NCI-H2227 treated with DMSO at 0.1 percent for 48 hours (cell line): ENCODE measurements at regions not wholly inside any gene's neighbourhood (a gene's known extent, or its start where the extent isn't known, plus 50 kb on each side); places are given as distances from the start of the nearest gene placed in this dataset.

Source experiments
- DNase-seq: peaks from one replicate; lab custom pipeline; 2025; lab: John Stamatoyannopoulos, UW

DNA sequence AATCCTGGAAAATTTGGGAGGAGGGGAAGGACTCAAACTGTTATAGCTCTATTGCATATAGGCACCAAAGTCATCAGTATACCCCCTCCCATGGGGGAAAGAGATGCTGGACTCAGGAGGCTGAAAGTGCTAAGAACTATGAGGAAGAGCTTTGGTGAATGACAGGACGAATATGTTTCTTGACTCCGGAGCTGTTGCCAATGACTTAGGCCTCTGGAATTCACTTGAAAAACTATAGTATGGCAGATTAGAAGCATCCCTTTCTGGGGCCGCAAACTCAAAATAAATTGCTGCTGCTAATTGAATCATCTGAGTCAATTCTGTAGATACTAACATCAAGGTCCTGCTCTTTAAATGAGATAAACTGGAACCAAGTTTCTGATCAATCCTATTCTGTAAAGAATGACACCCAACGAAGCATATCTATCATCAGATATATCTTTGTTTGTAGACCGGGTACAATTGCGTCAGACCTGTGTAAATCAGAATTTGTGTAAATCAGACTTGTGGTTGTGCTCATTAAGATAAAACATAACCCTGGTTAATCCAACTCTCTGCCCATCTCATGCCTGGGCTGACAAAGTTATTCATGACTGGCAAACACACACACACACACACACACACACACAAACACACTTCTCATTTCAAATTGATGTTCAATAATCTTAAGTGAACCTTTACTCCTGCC, 1793.8 kb upstream of the PCDH20 start:
- no peak for DNase-seq

DNA sequence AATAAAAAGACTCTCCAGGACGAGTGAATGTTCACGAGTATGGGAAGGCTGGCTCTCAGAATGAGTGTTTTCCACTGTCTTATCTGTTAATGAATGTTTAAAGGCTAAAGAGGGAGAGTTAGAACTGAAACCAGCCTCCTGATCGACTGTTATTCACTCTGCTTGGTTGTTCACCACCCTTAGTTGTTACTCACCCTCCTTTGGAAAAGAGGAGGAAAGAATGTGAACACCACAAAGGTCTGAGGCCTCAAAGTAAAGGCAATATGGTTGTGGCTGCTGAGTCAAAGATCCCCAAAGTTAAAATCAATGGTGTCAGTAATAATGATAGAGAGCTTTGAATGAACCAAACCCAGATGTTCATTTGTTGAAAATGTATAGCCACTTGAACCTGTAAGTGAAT, 1793.2 kb upstream of the PCDH20 start:
- DNase-seq: no peak

DNA sequence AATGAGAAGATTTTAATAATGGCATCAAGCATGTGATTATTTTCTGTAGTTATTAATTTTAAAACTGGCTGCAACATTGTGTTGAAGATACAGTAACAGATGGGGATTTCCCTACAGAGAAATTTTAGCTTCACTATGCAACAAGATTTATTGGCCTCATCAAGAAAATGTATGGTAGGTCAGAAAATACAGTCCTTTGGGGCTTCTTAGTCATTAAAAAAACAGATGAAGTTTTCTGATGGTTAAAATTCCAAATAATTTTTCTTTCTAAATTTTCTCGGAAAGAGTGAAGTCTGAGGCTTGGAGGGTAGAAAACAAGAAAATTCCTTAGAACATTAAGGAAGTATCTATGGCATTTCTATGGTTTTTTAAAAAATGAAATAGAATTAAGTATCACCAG, 1790.8 kb upstream of the PCDH20 start:
- no peak for DNase-seq

DNA sequence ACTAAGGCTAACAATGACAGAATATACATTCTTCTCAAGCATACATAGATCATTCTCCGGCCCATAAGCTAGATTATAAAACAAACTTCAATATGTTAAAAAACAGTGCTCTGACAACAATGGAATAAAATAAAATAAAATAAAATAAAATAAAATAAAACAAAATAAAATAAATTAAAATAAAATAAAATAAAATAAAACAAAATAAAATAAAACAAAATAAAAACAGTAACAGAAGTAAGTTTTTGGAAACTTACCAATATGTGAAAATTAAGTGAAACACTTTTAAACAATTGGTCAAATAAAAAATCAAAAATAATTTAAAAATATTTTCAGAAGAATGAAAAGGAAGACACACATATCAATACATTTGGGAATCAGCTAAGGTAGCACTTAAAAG, 1785.8 kb upstream of the PCDH20 start:
- DNase-seq: no peak

DNA sequence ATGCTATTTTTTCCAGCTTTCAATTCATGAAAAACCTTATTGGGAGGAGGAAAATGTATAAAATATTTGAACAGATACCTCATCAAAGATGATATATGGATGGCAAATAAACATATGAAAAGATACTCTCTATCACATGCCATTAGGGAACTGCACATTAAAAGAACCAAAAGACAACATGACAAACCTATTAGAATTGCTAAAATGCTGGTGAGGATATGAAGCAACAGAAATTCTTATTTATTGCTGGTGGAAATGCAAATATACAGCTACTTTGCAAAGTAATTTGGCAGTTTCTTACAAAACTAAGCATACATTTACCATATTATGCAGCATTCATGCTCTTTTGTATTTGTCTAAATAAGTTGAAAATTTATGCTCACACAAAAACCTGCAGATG, 1783.9 kb upstream of the PCDH20 start:
- DNase-seq: no peak

DNA sequence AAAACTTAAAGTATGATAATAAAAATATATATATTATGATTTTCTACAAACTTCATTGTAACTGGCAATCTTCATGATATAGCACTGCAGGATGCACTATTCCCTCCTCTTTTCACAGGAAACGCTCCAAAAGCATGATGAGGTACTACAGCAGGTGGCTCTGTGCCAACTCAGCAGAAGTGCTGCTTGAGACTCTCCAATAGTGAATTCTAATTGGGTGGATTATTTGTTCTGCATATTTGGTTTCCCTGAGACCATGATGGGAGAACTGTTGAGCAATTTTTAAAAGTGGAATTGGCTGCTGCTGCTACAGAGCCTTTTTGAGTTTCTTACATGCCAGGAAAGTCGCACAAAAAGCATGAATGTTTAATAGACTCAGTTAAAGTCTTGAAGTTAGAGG, 1782.4 kb upstream of the PCDH20 start:
- no peak for DNase-seq

DNA sequence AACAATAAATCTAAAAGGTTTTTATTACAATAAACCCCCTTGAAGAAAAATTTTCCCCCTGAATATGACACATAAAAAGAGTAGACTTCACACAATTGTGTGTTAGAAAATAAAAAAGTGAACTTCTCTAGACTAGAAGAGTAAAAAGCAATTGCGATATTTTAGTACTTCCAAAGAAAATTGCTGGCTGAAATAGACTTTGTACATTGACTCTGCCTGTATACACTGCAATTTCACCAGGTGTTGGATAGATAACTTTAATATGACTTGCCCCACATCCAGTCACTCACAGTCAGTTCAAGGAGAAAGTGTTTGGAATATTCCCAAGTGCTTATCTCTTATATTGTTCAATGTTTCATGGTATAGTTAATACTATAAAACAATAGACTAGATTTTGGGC, 1780.1 kb upstream of the PCDH20 start:
- no peak for DNase-seq

DNA sequence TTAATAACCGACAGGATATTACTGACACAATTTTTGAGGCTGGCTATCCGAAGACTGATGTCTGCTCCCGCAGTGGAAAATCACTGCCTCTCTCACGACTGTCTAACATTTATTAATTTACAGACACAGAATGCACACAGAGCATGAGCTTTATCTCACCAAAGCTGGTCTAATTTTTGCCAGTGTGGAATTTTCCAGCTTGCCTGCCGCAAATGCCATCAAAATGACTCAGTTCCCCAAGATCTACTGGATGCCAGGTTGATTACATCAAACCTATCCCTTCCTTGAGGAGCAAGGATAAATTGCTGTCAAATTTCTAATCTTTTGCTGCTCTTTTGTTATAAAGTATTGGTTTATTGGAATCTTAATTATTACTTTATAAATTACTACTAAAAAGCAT, 1775.1 kb upstream of the PCDH20 start:
- DNase-seq: peak; percentile 62

DNA sequence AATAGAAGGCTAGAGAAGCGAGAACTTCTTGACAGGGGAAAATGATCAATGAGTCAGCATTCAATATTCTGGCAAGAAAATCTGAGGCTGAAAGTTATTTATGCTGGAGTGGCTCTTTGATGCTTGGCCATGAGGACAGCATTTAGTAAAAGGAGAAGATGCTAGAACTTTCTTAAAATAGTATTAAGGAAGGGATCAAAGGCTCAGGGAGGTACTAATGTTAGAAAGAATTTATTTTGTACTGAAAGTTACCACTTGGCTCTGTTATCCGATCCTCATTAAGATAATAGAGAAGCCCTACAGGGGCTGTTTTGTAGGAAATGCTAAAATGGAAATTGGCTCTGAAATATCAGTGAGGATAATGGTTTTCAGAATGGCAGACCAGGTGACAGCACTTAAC, 1774.6 kb upstream of the PCDH20 start:
- DNase-seq: peak; percentile 62

DNA sequence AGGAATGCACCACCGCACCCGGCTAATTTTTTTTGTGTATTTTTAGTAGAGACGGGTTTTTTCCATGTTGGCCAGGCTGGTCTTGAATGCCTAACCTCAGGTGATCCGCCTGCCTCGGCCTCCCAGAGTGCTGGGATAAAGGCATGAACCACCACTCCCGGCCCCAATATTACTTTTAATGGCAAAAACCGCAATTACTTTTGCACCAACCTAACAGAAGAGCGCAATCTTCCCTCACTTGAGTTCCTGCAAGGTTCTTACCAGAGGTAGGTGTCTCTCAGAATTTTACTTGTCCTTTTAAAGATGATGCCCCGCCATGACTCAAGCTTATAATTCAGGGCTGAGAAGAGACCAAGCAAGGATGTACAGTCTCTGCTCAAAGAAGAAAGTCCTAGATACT, 1774.1 kb upstream of the PCDH20 start:
- DNase-seq: no peak

DNA sequence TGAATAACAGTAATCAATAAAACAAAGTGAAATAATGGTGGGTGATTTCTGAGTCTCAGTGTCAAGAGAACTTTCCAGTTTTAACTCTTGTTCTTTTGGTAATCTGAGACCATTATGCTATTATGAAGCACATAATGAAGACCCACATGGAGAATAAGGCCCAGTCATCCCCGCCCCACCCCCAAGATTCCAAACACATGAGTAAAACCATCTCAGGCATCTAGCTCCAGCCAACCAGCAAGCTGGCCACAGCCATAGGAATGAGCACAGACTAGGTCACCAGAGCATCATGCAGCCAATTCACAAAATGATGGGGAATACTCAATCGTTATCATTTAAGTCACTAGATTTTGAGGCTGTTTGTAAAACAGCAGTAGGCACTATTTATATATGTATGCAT, 1769.0 kb upstream of the PCDH20 start:
- no peak for DNase-seq

DNA sequence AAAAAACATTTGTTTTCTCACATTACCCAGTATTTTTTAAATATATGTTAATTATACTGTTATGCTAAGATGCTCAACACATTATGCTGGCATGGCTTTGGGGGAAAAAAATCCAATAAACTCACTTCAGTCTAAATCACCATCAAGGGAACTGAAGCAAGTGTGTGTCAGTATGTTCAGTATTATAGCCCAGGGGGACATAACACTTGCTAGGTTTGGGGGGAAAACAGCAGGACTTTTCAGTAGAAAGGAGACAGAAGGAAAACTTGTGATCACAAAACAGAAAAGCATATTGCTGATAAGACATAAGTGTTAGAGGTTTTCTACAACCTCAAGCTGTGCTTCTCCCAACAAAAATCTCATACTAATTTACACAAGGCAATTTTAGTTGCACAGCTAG, 1759.9 kb upstream of the PCDH20 start:
- DNase-seq: no peak

DNA sequence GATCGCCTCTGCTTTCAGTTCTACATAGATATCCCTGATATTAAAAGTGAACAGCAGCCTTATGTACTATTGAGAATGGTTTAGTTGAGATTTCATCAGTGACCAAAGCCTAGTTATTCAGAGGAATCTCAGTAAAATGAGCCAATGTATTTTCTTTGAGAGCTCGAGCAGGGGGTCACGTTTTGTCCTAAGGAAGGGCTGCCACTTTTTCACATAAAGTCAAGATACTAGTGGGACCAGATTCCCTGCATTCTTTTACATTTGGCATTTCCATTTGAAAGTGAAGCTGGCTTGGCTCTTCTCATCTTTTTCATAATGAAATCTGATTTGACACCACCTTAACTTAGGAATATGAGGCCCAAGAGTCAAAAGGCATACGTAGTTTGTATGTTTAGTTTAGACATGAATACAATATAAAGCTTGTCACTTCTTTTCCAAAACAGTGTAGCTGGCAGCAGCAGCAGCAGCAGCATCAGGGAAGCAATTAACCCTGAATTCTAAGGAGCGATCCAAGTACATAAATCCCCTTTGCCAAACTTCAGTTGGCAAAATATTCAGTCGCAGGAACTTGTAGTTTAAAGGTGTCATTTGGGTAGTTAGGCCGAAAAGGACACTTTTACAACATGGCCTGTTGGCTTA, 1752.2 kb upstream of the PCDH20 start:
- no peak for DNase-seq

DNA sequence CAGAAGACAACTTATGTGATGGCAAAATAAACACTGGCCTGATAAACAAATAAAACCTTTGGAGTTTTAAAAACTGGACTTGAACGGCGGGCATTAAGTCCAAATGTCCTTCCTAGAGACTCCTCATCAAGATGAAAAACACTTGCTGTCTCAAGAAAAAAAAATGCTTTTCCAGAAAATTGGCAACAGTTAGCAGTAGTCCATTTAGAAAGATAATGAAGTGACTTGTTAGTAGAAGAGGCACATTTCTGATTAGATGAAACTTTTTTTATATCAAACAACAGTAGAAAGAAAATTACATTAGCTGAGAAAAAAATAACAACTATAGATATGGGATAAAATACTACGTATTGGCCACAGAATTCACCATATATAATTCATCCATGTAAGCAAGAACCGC, 1750.7 kb upstream of the PCDH20 start:
- DNase-seq: no peak

DNA sequence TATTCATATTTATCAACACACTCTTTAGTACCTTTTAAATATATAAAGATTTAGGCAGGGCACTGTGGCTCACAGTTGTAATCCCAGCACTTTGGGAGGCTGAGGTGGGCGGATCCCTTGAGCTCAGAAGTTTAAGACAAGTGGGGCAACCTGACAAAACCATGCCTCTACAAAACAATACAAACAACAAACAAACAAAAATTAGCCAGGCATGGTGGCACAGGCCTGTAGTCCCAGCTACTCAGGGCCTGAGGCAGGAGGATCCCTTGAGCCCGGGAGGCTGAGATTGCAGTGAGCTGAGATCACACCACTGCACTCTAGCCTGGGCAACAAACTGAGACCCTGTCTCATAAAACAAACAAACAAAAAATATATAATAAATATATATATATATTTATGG, 1748.3 kb upstream of the PCDH20 start:
- DNase-seq: no peak

DNA sequence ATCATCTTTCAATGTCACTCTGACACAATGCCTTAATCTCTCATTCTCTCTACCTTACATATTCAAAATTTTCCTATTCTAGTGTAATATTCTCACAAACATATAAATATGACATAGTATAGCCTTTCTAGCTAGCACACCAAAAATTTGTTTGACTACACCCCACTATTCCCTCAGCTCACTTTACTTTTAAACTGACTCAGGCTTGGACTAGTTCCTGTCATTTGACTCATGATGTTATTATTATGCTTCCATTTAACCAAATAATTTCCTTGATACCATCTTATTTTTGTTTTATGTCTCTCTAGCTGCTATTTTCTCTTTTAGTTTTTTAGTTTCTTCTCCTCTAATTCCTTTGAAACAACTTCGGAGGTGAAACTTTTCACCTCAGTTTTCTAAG, 1745.6 kb upstream of the PCDH20 start:
- DNase-seq: no peak

DNA sequence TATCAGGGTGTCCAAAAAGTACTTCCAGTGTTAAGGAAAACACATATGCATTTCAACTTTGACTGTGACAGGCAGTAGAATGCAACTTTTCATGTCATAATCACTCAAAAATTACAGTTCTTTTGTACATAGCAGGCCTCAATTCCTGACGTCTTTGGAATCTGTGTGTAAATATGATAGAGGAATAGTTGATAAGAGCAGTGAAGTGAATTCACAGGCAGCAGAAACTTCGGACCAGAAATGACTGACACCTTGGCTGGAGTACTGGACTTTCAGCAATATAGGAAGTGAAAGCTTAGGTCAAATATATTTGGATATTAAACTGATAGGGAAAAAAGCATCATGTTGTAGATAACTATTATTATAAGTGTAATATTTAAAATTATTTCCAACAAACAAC, 1741.2 kb upstream of the PCDH20 start:
- DNase-seq: no peak

DNA sequence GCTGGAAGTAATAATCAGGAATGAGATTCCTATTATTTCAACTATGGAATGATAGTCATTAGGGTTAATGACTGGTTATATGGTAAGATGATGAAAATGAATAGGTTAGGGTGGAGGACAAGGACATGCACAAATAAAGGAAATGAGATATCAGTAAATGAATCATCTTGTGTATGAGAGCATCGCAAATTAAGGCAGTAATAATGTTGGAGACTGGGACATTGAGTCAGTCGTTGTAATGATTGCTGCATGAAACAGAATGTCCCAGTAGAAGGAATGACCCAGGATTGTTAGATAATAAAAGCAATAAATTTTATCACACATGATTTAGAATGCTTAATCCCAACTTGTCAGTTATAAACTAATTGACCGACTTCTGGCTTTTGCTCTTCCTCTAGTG, 1733.7 kb upstream of the PCDH20 start:
- no peak for DNase-seq

DNA sequence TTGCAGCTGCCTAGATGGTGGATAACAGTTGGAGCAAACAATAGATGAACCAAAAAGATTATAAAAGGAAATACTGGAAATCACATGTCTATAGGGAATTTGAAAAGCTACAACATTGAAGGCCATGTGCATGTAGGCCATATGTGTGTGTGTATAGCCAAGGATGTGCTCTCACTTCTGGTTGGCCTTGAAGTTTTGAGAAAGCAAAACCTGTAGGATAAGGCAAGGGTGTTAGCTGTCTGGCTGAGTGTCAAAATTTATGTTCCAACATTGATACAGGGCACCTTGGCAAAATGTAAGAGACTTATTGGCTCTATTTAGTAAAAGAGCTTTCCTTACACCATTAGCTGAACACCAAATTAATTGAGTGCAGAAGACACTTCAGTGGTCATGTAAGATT, 1723.6 kb upstream of the PCDH20 start:
- no peak for DNase-seq

DNA sequence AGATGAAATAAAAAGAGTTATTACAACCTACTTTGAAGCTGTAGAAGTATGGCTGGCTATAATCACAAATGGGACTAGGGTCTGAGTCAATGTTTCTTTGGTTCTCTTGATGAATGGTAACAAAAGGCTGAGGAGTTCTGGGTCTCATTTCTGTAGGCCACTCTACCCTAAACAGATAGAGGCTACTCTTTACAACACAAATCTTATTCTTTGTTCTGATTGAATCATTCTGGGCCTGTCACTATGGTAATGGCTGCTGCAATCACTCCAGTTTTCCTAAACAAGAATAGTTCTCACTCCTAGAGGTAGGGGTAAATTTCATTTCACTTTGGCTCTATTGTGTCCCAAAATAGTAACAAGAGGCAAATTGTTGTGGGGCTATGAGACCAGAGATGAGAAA, 1714.3 kb upstream of the PCDH20 start:
- DNase-seq: no peak

DNA sequence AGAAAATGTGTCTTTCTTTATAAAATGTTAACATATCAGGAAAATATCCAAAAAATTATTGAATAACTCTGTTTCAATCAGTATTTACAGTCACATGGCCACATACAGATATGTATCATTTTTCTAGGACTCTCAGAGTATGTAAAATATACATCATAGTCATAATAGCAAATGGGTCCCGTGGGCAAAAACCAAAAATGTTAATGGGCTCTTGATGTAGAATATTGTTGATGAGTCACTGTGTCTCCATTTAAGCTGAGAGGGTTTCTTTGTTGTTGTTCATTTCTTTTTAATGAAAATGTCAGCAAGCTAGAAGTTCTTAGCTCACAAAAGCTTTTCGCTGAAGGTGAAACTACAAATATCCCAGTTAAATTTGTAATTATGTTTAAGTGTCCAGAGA, 1713.1 kb upstream of the PCDH20 start:
- no peak for DNase-seq

DNA sequence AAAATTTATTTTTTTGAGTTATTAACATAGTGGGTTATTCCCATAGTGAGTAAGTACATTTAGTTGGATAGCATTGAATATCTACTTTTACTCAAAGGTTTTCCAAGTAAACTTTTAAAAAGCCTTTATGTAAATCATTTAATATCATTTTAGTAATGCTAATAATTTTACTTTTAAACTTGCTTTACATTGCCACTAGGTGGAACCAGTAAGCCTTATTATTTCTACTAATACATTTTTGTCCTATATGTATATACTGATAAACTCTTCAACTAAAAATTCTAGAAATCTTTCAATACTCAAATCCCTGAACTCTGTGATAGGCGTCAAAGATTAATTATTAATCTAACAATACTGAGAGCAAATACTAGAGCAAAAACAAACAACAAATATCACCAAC, 1709.2 kb upstream of the PCDH20 start:
- no peak for DNase-seq

DNA sequence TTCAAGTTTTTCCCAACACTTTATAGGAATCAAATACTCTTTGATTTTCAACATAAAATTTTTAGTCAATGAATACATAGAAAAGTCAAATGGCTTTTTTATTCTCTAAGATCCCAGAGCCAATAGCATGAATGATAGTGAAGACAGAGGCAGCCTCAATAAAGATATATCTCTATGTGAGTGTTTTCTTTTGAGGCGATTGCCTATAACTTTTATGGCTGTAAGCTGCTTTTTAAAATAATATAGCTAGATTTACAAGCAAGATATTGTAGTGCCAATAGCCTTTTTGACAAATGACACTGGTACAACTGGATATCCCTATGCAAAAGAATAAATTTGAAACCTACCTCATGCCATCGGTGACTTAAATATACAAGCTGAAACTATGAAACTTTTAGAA, 1705.2 kb upstream of the PCDH20 start:
- no peak for DNase-seq

DNA sequence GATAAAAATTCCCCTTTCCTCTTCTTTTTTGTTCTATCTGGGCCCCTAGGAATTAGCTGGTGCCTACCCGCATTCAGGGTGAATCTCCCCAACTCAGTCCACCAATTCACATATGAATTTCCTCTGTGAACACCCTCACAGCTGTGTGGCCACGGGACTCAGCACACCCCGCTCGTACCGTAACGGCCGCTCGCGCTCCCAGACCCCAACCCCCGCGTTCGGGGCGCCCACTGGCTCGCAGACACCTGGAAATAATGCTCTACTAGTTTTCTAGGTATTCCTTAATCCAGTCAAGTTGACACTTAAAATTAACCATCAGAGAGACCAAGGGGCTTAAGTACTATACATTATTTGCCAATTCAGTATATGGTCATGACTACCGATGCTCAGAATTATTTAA, 1702.1 kb upstream of the PCDH20 start:
- no peak for DNase-seq
